ENCODE measurements at regions not wholly inside any gene's neighbourhood (a gene's known extent, or its start where the extent isn't known, plus 50 kb on each side); places are given as distances from the start of the nearest gene placed in this dataset.

DNA sequence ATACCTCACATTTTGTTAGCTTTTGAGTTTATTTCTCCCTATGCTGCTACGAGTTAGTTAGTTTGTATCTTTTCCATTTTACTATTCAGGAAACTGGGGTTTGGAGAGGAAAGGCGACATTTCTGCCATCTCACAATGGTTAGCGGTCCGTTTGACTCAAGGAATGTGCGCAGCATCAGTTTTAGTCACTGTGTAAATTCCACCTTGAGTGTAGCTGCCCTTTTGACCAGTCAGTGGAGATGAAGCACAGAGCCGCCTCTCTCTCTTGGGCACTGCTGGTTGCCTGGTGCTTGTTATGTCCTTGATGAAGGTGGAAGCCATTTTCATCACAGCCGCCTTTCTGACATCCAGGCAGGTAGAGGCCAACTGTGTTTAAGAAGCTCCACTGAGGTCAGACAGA, 185.5 kb downstream of the SCP2D1 start:
- ChIA-PET POLR2A (no interaction called here), CTCF (no interaction called here)
- no peak overlapping the region for H3K4me3 ChIP-seq (ENCODE audit: low read depth, low read length)
- TF ChIP-seq, protein P1, sequence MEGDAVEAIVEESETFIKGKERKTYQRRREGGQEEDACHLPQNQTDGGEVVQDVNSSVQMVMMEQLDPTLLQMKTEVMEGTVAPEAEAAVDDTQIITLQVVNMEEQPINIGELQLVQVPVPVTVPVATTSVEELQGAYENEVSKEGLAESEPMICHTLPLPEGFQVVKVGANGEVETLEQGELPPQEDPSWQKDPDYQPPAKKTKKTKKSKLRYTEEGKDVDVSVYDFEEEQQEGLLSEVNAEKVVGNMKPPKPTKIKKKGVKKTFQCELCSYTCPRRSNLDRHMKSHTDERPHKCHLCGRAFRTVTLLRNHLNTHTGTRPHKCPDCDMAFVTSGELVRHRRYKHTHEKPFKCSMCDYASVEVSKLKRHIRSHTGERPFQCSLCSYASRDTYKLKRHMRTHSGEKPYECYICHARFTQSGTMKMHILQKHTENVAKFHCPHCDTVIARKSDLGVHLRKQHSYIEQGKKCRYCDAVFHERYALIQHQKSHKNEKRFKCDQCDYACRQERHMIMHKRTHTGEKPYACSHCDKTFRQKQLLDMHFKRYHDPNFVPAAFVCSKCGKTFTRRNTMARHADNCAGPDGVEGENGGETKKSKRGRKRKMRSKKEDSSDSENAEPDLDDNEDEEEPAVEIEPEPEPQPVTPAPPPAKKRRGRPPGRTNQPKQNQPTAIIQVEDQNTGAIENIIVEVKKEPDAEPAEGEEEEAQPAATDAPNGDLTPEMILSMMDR (IDR thresholded peaks at IDR 0.05; ENCODE audit: insufficient read depth, low read length, missing control alignments), result no peak
- DNase-seq (ENCODE audit: low read depth, low spot score), result no peak

DNA sequence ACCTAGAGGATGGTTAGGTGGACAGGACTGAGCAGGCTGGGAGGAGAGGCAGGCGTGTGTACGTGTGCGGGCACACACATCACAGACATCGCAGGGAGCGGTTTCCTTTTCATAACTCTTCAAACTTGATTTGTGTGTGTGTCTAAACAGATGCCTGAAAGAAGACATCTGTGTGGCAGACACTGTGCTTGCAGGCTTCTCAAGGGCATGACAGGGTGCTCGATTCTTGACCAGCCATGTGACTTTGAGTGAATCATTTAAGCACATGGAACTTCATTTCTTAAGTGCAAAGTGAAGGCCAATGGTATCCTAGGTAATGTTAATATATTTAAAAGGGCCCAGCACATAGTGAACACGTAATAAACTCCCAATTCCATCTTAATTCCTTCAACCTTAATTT, 186.5 kb downstream of the SCP2D1 start:
- H3K4me3 ChIP-seq (ENCODE audit: low read depth, low read length), result no peak overlapping the region
- CTCF ChIA-PET, result no interaction called here
- POLR2A ChIA-PET, result no interaction called here
- no peak for DNase-seq (ENCODE audit: low read depth, low spot score)
- TF ChIP-seq, protein P1 (IDR thresholded peaks at IDR 0.05; ENCODE audit: insufficient read depth, low read length, missing control alignments), result no peak

DNA sequence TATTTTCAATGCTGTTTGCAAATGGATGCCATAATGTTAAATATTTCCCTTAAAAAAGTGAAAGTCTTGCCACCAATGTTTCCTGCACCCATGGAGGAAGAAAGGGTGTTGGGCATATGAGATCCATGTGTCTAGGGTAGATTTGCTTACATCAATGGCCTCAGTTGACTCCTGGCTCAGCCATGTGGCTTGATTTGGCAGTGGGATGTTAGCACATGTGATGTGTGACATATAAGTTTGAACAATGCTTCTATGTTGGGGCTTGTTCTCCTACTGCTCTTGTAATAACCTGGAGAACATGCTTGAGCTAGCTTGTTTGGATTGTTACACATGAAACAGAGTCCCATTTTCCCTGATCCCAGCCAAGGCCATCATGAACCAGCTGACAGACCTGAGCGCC, 187.6 kb downstream of the SCP2D1 start:
- no peak overlapping the region for H3K4me3 ChIP-seq (ENCODE audit: low read depth, low read length)
- TF ChIP-seq, protein P1 (IDR thresholded peaks at IDR 0.05; ENCODE audit: insufficient read depth, low read length, missing control alignments), result no peak
- ChIA-PET POLR2A (no interaction called here), CTCF (no interaction called here)
- DNase-seq (ENCODE audit: low read depth, low spot score), result no peak

DNA sequence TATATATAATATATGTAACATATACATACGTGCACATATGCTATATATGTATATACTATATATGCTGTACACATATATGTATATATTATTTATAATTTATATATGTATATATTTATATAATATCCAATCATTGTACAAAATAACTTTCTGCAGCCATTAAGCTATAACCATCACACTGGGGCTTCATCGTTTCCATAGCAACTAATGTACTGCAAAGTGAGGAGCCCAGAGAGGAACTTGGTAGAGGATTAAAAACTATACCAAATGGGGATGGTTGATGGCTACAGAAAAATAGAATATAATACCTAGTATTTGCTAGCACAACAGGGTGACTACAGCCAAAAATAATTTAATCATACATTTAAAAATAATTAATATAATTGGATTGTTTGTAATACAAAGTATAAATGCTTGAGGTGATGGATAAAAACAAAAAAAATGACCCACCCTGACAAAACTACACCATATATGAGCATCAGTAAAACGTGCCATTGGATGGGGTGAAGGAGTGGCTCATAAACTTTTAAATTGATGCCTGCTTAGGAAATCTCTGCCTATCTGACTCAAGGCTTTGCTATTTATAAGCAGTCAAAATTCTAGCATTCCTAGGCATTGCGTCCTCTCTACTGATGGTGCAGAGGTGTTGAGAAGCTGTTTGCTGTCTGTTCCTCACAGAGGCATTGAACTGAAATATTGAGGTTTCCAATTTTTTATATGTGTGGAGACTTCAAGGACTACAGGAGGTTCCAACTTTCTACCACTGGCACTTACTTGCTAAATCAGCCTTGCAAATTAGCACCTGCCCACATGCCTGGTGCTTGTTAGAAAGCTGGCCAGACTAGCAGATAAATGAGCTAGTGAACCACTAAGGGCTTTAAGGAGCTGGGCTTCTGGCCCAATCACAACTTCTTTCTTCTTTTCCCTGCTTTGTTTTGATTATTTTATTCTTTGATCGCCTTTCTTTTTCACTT, 190.1 kb downstream of the SCP2D1 start:
- CTCF ChIA-PET, result no interaction called here
- POLR2A ChIA-PET, result no interaction called here

DNA sequence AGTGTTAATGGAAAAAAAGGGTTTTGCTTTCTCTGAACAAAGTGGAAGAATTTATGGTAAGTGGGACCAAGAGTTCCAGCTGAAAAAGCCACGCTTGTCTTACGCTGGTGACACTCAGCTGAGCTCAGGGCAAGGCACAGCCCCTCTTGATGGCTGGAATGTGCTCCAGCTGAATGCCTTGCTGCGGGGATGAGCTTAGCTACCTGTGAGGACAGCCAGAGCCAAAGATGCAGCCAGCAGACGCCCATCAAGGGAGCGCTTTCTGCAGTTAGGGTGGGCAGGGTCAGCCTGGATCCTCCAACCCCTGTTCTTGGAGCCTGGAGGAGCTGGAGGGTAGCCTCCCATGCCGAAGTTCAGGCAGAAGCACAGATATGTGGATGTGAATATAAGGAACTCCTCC, 191.4 kb downstream of the SCP2D1 start:
- DNase-seq (ENCODE audit: low read depth, low spot score), result no peak
- no peak overlapping the region for H3K4me3 ChIP-seq (ENCODE audit: low read depth, low read length)
- ChIA-PET POLR2A (no interaction called here), CTCF (no interaction called here)
- TF ChIP-seq, protein P1 (IDR thresholded peaks at IDR 0.05; ENCODE audit: insufficient read depth, low read length, missing control alignments), result no peak

More for the DNA sequence above, 190.1 kb downstream of the SCP2D1 start:
- no peak overlapping the region for H3K4me3 ChIP-seq (ENCODE audit: low read depth, low read length)
- no peak for DNase-seq (ENCODE audit: low read depth, low spot score)
- TF ChIP-seq, protein P1 (IDR thresholded peaks at IDR 0.05; ENCODE audit: insufficient read depth, low read length, missing control alignments), result no peak

DNA sequence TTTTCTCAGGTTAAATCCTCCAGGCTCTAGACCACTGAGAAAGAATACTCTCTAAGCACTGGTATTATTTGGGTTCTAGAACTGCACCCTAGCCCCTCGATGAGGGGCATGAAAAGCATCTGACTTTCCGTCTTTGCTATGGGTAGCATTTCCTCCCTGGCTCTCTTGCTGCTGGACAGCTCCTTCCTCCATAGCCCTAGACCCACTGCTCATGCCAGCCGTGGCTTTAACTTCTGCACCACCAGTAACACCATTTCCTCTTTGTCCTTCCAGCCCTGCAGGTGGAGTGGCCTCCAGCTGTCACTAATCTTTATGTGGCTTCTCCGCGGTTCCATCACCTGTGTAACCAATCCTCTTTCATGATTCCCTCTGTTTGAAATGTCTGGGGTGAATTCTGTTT, 194.9 kb downstream of the SCP2D1 start:
- DNase-seq (ENCODE audit: low read depth, low spot score), result no peak
- TF ChIP-seq, protein P1 (IDR thresholded peaks at IDR 0.05; ENCODE audit: insufficient read depth, low read length, missing control alignments), result no peak
- no peak overlapping the region for H3K4me3 ChIP-seq (ENCODE audit: low read depth, low read length)
- ChIA-PET CTCF (no interaction called here), POLR2A (no interaction called here)
